ENCODE measurements at regions not wholly inside any gene's neighbourhood (a gene's known extent, or its start where the extent isn't known, plus 50 kb on each side); places are given as distances from the start of the nearest gene placed in this dataset.

DNA sequence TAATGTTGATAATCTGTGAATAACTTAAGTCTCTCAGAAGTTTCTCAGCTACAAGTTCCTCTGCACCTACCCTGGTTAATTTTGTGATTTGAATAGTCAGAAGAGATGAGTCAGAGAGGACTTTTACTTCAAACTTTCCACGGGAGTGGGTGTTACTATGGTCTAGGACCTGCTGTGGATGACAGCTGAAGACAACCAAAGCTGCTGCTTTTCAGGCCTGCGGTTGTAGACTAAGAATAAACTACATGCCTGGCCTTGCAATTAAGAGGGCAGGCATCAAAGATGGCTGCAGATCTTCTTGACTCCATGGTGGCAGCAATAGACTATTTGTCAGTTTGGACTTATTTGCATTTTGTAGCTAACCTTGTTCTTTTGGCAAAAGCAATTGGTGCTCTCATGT, 227.1 kb upstream of the KRR1 start:
- TF ChIP-seq SIN3A (IDR thresholded peaks at IDR 0.05; ENCODE audit: borderline replicate concordance, insufficient read depth, low read length) (no peak), POLR2AphosphoS5 (IDR thresholded peaks at IDR 0.05; ENCODE audit: low read depth, low read length) (no peak), FOXP2 (optimal IDR thresholded peaks at IDR 0.05; ENCODE audit: borderline replicate concordance, extremely low read depth, extremely low read length, insufficient read depth) (no peak), TAF1 (IDR thresholded peaks at IDR 0.05; ENCODE audit: borderline replicate concordance, insufficient read depth, low read length) (no peak)
- TF ChIP-seq, protein P1, sequence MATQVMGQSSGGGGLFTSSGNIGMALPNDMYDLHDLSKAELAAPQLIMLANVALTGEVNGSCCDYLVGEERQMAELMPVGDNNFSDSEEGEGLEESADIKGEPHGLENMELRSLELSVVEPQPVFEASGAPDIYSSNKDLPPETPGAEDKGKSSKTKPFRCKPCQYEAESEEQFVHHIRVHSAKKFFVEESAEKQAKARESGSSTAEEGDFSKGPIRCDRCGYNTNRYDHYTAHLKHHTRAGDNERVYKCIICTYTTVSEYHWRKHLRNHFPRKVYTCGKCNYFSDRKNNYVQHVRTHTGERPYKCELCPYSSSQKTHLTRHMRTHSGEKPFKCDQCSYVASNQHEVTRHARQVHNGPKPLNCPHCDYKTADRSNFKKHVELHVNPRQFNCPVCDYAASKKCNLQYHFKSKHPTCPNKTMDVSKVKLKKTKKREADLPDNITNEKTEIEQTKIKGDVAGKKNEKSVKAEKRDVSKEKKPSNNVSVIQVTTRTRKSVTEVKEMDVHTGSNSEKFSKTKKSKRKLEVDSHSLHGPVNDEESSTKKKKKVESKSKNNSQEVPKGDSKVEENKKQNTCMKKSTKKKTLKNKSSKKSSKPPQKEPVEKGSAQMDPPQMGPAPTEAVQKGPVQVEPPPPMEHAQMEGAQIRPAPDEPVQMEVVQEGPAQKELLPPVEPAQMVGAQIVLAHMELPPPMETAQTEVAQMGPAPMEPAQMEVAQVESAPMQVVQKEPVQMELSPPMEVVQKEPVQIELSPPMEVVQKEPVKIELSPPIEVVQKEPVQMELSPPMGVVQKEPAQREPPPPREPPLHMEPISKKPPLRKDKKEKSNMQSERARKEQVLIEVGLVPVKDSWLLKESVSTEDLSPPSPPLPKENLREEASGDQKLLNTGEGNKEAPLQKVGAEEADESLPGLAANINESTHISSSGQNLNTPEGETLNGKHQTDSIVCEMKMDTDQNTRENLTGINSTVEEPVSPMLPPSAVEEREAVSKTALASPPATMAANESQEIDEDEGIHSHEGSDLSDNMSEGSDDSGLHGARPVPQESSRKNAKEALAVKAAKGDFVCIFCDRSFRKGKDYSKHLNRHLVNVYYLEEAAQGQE (IDR thresholded peaks at IDR 0.05; ENCODE audit: insufficient read depth in 1 of 2, low read depth in 2 of 2, low read length in 2 of 2) = no peak

DNA sequence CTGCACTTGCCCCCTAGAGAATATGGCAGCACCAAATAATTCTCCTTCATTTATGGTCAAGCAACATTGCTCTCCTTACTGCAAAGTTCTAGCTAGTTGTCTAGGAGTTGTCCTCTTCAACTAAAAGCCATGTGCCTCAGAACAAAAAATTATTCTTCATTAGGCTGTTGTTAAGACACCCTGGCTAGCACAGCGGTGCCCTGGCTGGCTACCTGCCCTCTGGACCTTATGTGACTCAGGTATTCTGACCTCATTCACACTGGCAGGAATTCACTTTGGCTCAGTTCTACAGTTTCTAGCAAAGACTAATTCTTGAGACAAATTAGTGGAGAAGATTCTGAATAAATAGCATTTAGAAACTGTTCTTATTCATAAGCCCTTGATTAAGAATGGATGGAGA, 224.4 kb upstream of the KRR1 start:
- TF ChIP-seq TAF1 (IDR thresholded peaks at IDR 0.05; ENCODE audit: borderline replicate concordance, insufficient read depth, low read length) (no peak), SIN3A (IDR thresholded peaks at IDR 0.05; ENCODE audit: borderline replicate concordance, insufficient read depth, low read length) (no peak)

DNA sequence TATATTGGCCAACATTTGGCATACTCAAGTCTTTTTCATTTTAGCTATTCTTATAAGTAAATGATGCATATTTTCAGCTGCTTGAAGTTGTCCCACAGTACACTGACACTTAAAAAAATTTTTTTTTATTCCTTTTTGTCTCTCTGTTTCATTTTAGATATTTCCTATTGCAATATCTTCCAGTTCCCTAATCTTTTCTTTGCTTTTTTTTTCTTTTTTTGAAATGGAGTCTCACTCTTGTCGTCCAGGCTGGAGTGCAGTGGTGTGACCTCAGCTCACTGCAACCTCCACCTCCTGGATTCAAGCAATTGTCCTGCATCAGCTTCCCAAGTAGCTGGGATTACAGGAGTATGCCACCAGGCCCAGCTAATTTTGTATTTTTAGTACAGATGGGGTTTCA, 217.4 kb upstream of the KRR1 start:
- no peak for TF ChIP-seq POLR2AphosphoS5 (IDR thresholded peaks at IDR 0.05; ENCODE audit: low read depth, low read length)
- TF ChIP-seq, protein P1 (IDR thresholded peaks at IDR 0.05; ENCODE audit: insufficient read depth in 1 of 2, low read depth in 2 of 2, low read length in 2 of 2) = no peak
- no peak for TF ChIP-seq TAF1 (IDR thresholded peaks at IDR 0.05; ENCODE audit: borderline replicate concordance, insufficient read depth, low read length)
- no peak for TF ChIP-seq FOXP2 (optimal IDR thresholded peaks at IDR 0.05; ENCODE audit: borderline replicate concordance, extremely low read depth, extremely low read length, insufficient read depth)
- TF ChIP-seq SIN3A (IDR thresholded peaks at IDR 0.05; ENCODE audit: borderline replicate concordance, insufficient read depth, low read length) = no peak

DNA sequence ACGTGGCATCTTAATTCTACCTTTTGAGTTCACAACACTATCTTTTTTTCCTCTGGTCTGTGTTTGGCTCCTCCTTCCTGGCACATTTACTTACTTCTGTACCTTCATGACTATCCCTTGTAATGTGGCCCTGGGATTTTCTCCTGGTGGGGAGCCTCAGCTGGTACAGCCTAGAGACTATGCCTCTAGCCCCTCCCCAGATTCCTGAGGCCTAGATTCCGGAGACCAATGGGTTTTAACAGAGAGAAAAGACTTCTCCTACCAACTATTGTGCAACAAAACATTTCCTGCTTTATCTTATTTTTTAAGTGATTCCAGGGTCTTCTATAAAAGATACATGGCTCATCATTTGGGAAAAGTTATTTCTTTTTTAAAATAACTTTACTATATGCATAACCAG, 216.2 kb upstream of the KRR1 start:
- TF ChIP-seq FOXP2 (optimal IDR thresholded peaks at IDR 0.05; ENCODE audit: borderline replicate concordance, extremely low read depth, extremely low read length, insufficient read depth) = no peak
- TF ChIP-seq SIN3A (IDR thresholded peaks at IDR 0.05; ENCODE audit: borderline replicate concordance, insufficient read depth, low read length) = no peak
- TF ChIP-seq, protein P1 (IDR thresholded peaks at IDR 0.05; ENCODE audit: insufficient read depth in 1 of 2, low read depth in 2 of 2, low read length in 2 of 2) = no peak
- no peak for TF ChIP-seq TAF1 (IDR thresholded peaks at IDR 0.05; ENCODE audit: borderline replicate concordance, insufficient read depth, low read length)
- TF ChIP-seq POLR2AphosphoS5 (IDR thresholded peaks at IDR 0.05; ENCODE audit: low read depth, low read length) = no peak

DNA sequence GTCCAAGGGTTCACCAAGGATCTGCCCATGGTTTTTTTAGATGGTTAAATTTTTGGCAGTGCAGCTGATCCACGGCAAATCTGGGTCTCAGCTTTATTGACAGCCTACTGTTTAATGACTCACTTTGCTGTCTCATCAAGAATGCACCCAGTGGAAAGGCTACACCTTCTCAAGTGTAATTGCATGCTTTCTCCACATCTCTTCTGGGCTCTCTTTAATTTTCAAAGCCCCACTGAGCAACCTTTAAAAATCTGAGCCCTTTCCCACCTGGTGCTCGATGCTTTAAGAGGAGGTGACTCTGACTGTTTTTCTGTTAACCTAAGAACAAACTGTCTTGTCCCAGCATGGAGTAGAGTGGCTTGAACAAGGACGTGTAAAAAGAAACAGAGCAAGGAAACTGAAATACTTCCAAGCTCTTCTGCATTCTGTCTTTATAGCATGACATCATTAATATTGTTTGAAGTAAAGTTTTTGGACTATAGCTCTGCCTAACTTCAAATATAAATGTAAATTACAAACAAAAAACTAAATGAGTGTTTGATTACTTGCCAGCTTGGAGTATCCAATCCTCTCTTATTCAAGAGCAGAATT, 214.2 kb upstream of the KRR1 start:
- TF ChIP-seq, protein P1 (IDR thresholded peaks at IDR 0.05; ENCODE audit: insufficient read depth in 1 of 2, low read depth in 2 of 2, low read length in 2 of 2) = no peak
- TF ChIP-seq POLR2AphosphoS5 (IDR thresholded peaks at IDR 0.05; ENCODE audit: low read depth, low read length) (no peak), SIN3A (IDR thresholded peaks at IDR 0.05; ENCODE audit: borderline replicate concordance, insufficient read depth, low read length) (no peak), TAF1 (IDR thresholded peaks at IDR 0.05; ENCODE audit: borderline replicate concordance, insufficient read depth, low read length) (no peak), FOXP2 (optimal IDR thresholded peaks at IDR 0.05; ENCODE audit: borderline replicate concordance, extremely low read depth, extremely low read length, insufficient read depth) (no peak)

Data from PFSK-1 (cell line).